HG03060 (cell line): ENCODE measurements at regions not wholly inside any gene's neighbourhood (a gene's known extent, or its start where the extent isn't known, plus 50 kb on each side); places are given as distances from the start of the nearest gene placed in this dataset.
"Not testable (repeated sequence)": the region's sequence is repeated elsewhere in the genome, so short reads cannot be mapped to it uniquely, and the experiment has no call there.

Experiments used
- ATAC-seq: cut with Tn5 transposase; IDR thresholded peaks from one replicate; pipeline ENCODE4 v1.9.1; 2021; ENCODE audit warnings: low read depth, moderate number of reproducible peaks; ENCODE audit not compliant: unreplicated experiment

DNA sequence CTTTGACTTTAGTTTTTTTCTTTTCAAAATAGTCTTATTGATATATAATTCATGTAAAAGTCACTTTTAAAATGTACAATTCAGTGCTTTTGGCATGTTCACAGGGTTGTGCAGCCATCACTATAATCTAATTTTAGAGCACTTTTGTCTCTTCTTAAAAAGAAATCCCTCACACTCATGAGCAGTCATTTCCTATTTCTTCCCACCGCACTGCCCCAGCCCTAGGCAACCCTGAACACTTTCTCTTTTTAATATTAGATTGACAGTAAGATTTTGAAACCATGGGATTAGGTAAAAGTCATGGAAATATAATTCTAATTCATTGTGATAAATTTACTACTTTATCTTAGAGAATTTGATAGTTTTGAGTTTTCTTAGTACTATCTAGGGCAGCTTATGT, 309.4 kb downstream of the UTRN start:
- no peak for ATAC-seq

DNA sequence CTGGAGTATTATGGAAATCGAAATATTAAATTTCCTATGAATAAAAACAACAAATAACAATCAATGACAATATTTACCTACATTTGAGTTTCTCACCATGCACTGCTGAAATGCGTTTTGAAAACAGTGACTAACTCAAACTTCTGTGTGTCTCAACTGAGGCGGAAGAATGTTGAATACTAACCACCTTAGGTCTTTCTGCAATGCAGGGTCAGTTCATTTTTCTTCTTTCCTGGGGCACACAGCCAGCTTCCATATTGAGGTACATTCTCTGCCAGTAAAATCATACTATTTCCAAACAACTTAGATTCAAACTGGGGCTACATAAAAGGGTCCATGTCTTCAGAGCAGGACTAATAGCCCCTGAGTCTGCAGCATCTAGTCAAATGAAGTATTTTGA, 310.1 kb downstream of the UTRN start:
- no peak for ATAC-seq

DNA sequence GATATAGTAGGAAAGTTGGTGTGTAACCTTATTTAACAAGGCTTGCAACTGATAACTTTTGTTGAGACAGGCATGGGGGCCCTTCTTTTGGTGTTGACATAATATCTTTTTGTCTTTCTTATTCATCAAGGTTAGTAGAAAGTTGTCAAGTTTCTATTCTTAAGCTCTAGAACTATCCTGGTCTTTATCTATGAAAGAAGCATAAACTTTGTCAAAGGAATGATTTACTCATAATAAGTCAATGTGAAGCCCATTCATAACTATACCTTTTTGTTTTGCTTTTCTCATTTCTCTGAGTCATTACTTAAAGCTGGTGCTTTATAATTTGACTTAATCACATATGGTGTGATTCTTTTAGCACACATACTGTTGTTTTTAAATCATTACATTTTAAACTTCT, 312.4 kb downstream of the UTRN start:
- no peak for ATAC-seq

DNA sequence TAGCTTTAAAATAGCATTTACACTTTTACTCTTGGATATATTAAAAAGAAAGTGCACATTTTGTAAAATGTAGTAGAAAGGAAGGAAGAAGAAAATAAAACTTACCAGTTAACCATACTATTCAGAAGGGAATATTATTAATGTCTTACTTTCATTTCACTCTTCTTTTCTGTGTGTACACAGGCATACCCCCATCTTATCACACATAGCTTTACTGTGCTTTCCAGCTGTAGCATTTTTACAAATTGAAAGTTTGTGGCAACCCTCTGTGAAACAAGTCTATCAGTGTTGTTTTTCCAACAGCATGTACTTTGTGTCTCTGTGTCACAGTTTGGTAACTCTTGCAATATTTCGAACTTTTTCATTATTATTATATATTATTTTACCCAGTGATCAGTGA, 314.5 kb downstream of the UTRN start:
- no peak for ATAC-seq

DNA sequence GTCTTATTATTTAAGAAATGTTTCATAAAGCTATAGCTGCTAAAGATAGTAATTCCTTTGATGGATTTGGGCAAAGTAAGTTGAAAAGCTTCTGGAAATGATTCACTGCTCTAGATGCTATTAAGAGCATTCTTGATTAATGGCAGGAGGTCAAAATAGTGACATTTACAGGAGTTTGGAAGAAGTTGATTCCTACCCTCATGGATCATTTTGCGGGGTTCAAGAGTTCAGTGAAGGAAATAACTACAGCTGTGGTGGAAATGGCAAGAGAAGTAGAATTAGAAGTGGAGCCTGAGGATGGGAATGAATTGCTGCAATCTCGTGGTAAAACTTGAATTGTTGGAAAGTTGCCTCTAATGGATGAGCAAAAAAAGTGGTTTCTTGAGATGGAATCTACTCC, 316.1 kb downstream of the UTRN start:
- ATAC-seq, result no peak

DNA sequence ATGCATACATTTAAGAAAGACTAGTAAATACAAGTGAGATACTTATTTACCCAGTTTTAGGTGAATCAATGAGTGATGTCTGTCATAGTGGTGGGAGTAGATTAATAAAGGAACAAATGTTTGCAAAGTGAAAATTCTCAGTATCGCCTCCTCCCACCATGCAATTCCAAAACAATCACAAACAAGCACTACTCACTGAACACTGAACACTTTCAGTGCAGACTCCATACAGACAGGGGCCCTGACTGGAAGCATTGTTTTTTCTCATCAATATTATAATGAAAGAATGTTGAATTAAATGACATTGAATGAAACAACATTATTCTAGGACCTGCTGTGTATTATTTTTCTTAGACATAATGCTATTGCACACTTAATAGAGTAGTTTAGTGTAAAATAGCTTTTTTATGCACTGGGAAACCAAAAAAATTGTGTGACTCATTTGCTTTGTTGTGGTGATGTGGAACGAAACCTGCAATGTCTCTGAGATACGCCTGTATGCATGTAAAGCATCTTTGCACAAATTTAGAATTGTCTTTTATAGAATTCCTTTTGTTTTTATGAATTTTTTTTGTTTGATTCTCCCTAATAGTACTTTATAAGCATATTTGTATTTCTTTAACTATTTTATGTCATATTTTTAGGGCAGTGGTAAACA, 317.5 kb downstream of the UTRN start:
- ATAC-seq, result no peak

DNA sequence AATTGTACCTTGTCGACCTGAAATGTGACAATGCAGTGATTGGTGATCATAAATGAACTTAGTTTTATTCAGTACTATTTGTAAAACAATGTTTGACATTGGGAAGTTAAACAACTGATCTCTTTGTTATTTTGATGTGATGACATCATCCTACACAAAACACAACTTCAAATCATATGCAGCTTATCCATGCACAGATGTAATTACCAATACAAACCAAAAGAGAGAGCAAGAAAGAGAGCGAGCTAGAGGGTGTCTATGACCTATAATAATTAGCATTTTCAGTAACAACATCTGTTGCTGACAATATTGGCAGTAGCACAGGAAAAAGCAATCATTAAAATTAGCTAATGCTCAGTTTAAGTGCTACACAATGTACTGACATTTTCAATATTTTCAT, 320.9 kb downstream of the UTRN start:
- no peak for ATAC-seq

DNA sequence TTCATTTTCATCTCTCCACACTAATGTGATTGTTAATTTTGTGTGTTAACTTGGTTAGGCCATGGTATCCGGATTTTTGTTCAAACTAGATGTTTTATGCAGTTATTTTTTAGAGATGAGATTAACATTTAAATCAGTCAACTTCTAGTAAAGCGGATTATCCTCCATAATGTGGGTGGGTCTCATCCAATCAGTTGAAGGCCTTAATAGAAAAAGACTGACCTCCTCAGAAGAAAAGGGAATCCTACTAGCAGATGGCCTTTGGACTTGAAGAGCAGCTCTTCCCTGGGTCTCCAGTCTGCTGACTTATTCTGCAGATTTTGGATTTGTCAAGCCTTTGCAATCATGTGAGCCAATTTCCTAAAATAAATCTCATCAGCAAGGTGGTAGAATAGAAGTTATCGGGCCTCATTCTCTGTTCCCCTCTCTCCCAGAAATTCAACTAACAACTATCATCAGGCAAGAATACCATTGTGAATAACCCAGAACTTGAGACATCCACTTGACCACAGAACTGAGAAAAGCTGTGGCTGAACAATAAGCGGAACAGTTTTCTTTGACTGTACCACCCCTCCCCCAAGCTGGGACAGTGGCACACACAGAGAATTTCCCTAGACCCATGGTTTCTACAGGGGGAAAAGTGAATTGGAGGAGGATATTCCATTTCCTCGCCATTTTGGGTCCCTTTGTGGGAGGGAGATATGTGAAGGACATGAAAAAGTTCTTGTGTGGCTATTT, 323.0 kb downstream of the UTRN start:
- ATAC-seq, result no peak

DNA sequence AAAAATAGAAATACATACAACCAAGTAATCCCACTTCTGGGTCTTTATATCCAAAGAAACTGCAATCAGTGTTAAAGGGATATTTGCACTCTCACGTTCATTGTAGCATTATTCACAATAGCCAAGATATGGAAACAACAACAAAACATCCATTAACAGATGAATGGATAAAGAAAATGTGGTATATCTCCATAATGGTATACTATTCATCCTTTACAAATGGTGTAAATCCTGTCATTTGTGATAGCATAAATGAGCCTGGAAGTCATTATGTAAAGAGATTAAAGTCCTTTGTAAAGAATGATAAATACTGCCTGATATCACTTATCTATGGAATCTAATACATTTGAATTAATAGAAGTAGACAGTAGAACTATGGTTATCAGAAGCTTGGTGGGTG, 327.7 kb downstream of the UTRN start:
- ATAC-seq, result no peak

DNA sequence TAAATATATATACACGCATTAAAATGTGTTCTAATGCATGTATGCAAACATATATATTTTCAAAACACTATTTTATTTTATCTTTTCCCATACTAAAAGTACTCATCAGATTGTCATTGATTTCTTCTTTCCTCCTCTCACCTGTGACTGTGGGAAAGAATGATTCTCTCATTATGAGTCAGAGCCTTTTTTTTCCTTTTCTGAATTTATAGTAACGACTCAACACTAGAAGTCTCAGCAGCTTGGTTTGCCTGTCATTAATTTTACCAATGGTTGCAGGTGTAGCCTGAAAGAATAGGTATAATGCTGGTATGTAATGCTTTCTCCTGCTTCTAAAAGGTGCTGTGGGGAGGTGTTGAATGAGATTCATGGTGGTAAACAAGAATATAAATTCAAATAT, 328.7 kb downstream of the UTRN start:
- ATAC-seq, result peak; percentile 51

DNA sequence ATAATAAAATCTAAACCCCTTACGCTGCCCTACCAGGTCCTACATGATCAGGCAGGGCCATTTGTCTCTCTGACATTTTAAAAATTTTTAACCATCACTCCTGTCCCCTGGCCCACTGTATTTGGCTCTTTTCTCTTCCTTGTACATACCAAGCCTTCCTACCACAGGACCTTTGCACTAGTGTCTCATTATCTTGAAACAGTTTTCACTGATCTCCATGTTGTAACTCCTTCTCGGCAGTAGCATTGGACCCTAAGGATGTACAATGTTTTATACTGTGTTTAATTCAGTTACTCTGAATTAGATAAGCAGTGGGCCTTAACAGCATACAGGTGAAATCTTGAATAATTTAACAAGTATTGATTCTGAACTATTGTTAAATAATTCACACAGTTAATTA, 330.7 kb downstream of the UTRN start:
- ATAC-seq, result no peak

DNA sequence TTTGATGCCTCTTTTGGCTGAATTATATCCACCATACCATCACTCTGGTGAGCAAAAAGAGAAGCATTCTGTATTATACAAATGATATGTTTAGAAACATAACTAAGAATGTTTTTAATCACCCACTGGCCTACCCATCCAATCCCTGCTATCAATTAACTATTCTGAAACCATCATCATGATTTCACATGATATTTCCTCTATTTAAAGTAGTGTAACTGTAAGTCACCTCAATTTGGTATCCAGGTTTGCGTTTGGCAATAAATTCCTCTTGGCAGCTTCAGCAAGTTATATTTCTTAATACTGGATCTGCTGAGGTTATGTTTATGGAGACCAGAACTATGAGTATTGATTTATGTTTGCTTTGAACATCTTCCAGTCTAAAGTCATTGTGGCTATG, 332.1 kb downstream of the UTRN start:
- ATAC-seq, result no peak

DNA sequence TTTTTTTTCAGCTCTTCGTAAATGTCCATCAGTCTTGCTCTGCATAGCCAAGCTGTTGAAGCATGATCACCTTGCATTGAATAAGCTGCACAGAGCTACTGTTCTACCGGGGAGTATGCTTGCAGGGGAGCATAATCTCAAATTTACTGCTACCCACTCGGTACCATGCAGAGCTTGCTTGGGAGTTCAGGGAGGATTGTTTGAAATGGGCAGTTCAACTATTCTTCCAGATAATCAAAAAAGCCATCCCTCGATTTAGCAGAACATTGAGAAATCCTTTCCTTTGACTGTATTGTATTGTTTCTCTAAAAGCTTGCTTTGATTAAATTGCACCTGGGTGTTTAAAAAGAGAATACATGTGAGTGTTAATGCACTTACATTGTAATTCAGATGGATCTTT, 332.6 kb downstream of the UTRN start:
- ATAC-seq, result no peak

DNA sequence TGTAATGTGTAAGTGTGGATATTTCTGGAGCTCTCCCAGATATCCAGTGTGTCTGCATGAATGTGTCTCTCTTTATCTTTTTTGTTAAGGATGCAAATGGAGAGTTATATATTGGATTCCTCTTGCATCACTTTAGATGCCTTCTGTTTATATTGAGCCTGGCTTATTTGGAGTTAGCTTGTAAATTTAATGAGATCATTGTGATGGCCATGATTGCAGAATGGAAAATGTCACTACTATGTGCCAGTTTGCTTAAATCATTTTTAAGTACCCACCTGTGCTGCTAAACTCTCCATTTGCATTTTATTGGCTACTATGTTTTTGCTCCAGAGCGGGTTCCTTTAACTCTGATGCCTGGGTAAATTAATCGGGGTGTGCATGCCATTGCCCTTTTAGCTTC, 334.8 kb downstream of the UTRN start:
- ATAC-seq, result no peak

DNA sequence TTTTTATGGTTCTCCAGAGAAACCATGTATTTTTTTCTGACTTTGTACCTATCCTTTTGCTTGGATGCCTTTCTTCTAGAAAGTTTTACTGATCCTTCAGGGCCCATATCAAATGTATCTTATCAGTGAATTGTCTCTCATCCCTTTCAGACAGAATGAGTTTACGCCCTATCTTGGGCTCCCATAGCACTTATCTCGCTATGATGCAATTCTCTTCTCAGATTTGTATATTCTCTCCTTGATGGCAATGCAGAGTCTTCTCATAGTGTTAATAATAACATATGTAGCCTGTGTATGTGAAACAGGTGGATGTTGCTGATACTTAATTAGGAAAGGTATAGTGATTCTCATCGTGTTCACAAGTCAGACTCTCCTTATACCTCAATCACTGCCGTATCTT, 336.2 kb downstream of the UTRN start:
- no peak for ATAC-seq

DNA sequence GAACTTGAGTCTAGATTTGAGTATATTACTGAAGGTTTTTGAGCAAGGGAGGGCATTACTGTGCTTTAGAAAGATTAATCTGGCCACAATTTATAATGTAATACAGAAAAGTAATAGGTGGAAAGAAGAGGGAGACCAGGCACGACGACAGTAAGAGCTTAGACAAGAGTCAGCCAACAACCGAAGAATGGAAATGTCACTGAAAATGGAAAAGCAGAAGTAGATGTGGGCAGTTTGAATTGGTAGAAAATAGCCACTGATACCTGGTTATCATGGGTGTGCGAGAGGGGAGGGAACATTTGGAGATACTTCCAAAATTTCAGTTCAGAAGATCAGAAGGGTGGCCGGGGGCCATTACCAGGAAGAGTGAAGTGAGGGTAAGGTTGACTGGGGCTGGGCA, 339.1 kb downstream of the UTRN start:
- no peak for ATAC-seq

DNA sequence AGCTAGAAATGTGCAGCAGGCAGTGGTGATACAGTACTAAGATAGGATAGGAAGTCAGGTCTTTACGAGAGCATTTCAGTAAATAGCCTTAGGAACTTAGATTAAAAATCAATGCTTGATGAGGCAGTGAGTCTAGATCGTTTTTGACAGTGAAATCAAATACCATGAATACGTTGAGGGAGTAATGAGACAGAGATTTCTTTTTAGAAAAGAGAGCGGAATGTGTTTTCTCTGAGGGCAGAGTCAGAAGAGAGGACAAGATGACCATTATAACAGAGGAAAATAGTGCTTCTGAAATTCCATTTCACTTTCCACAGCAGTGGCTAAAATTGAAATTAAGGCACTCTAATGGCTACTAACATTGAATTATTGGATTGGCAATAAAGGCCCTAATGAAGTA, 339.6 kb downstream of the UTRN start:
- no peak for ATAC-seq

DNA sequence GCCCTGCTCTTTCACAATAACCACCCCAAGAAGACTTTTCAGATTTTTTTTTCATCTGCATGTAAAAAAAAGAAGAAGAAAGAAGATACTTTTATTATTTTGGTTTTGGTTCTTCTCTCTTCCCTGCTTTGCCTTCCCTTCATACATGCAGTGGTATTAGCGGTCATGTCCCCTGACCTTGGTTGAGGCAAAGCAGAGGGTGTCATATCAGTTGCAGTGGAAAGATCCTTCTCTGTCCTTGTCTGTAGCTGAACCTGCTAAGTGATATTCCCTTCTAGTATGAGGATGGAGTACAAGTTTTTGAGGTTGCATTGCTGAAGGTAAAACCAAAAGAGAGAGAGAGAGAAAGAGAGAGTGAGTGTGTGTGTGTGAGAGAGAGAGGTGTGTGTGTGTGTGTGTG, 345.7 kb downstream of the UTRN start:
- no peak for ATAC-seq

DNA sequence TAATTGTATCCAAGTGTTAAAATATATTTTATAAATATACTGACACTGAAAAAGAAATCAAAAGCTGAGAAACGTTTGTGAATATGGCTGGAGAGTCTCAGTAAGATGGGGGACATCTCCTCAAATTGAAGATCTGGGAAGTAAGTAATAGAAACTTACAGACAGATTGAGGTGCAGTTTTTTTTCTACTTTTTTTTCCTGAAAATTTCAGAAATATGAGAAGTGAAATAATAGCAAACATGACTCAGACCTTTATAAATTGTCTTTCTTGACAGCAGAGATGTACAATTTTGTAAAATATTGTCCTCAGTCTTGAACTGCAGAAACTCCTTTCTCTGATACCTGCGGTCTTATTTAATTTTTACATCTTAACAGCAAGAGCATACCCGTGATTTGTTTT, 347.1 kb downstream of the UTRN start:
- no peak for ATAC-seq

DNA sequence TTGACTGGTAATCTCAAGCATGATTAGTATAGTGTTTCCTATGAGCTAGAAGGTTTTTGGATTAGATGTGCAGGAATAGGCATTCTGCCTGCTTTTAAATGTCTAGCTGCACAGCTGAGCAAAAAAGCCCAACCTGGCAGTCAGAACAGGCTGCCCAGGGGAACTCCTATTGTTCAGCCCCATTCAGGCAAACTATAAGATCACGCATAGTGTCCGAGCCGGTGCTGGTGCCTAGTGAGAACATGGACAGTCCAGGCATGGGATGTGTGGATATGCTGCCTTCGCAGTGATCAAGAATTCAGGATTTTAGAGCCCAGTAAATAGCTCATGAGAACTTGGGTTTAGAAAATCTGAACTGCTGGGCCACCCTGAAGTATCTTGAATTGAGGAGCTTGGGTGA, 348.8 kb downstream of the UTRN start:
- no peak for ATAC-seq

DNA sequence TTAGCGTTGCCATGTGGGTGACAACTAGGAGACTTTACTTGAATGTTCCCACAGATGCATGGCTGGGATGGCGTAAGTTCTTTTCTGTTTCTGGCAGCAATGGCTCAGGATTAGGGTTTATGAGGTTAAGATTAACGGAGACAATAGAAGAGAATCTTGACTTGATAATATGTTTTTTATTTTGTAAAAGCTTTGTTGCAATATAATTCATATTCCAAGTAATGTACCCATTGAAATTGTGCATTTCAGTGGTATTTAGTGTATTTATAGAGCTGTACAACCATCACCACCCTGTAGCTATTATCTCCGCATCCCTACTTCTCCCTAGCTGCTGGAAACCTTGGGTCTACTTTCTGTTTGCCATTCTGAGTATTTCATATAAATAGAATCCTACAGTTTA, 349.2 kb downstream of the UTRN start:
- ATAC-seq, result no peak

DNA sequence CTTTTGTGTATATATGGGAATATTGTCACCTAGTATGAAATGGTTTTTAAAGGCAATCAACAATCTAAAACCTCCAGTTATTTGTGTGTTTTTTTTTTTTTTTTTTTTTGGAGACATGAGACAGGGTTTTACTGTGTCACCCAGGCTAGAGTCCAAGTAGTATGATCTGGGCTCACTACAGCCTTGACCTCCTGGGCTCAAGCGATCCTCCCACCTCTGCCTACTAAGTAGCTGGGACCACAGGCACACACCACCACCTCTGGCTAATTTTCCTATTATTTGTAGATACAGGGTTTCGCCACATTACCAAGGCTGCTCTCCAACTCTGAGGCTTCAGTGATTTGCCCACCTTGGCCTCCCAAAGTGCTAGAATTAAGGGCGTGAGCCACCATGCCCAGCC, 349.9 kb downstream of the UTRN start:
- ATAC-seq, result no peak

DNA sequence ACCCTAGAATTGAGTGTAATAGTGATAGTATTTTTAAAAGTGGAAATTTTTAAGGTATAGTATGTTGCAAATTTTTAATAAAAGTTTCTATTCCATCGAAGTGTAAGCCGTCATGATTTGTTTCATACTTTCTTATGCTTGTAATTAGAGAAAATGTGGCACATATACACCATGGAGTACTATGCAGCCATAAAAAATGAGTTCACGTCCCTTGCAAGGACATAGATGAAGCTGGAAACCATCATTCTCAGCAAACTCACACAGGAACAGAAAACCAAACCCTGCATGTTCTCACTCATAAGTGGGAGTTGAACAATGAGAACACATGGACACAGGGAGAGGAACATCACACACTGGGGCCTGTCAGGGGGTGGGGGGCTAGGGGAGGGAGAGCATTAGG, 350.9 kb downstream of the UTRN start:
- not testable (repeated sequence) for ATAC-seq
